Heart left ventricle (tissue), 13 donors: ENCODE measurements at regions not wholly inside any gene's neighbourhood (a gene's known extent, or its start where the extent isn't known, plus 50 kb on each side); places are given as distances from the start of the nearest gene placed in this dataset.

Experiments used
- POLR2A ChIP-seq, 2 donors: fragments of 450-650 bp; IDR thresholded peaks; one replicate each; pipeline ENCODE4 v1.6.1; 2017; ENCODE audit warnings: antibody characterized with exemption in 2 of 2, mild to moderate bottlenecking in 2 of 2, moderate library complexity in 2 of 2
- TF ChIP-seq, protein P1 (sequence below), 12 donors: fragments of 200-600 bp; sonication (generic) in 4 of 12; IDR thresholded peaks; one replicate each; pipeline versions ENCODE4 v1.5.0 to v1.8.0; 2018 to 2022; ENCODE audit warnings: antibody characterized with exemption in 12 of 12, mild to moderate bottlenecking in 5 of 12
- donor health status: ischemic (EF 13 %, LVEDD 7.1; RV severe dilation, severe dysfunction).
- donor health status: DM: no; HTN: yes; CAD: no.
- donor health status: DM: no; HTN: no; CAD: no.
- donor health status: ischemic (EF 25% LVEDD 6.9; RV normal size, moderate dysfunction).
- donor health status: ischemic (EF 25% LVEDD 5.7; RV mildly dilated, moderate dysfunction).
- donor health status: ischemic (EF 35%, LVEDD 5.7; RV mildly dilated, moderate dysfunction).
- donor health status: nonischemic (EF 11% LVEDD 7.7; RV severe dilation, severe dysfunction).
- donor health status: DM: yes; HTN: yes; CAD: no.
- donor health status: PGD.
- donor health status: ischemic (EF 29% LVEDD 5.4; RV normal size, mild dysfunction).
- donor health status: nonischemic (EF 23%, LVEDD 6.1; RV moderate dilation, normal function).

- TF ChIP-seq, protein P1, sequence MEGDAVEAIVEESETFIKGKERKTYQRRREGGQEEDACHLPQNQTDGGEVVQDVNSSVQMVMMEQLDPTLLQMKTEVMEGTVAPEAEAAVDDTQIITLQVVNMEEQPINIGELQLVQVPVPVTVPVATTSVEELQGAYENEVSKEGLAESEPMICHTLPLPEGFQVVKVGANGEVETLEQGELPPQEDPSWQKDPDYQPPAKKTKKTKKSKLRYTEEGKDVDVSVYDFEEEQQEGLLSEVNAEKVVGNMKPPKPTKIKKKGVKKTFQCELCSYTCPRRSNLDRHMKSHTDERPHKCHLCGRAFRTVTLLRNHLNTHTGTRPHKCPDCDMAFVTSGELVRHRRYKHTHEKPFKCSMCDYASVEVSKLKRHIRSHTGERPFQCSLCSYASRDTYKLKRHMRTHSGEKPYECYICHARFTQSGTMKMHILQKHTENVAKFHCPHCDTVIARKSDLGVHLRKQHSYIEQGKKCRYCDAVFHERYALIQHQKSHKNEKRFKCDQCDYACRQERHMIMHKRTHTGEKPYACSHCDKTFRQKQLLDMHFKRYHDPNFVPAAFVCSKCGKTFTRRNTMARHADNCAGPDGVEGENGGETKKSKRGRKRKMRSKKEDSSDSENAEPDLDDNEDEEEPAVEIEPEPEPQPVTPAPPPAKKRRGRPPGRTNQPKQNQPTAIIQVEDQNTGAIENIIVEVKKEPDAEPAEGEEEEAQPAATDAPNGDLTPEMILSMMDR (IDR thresholded peaks at IDR 0.05), result no peak
- no peak for TF ChIP-seq POLR2A (IDR thresholded peaks at IDR 0.05)
Measured at GRCh38 chr1:64388336-64388735, 81.6 kb upstream of the CACHD1 start.
